GM04504 (cell line): ENCODE measurements at regions not wholly inside any gene's neighbourhood (a gene's known extent, or its start where the extent isn't known, plus 50 kb on each side); places are given as distances from the start of the nearest gene placed in this dataset.
"Not testable (repeated sequence)": the region's sequence is repeated elsewhere in the genome, so short reads cannot be mapped to it uniquely, and the experiment has no call there.

Source experiments
- DNase-seq: peaks from one replicate; pipeline ENCODE4 v3.0.0-alpha.2; 2012; ENCODE audit warnings: low read depth

- DNase-seq = no peak
Measured at GRCh38 chr16:46519063-46519462, 102.1 kb downstream of the SHCBP1 start.

- DNase-seq = no peak
Measured at GRCh38 chr16:46496701-46497100, 124.5 kb downstream of the SHCBP1 start.

- DNase-seq = no peak
Measured at GRCh38 chr16:46482895-46483294, 138.3 kb downstream of the SHCBP1 start.

GRCh38 chr16:46466239-46466638, 154.9 kb downstream of the SHCBP1 start:
- DNase-seq = no peak

- DNase-seq = not testable (repeated sequence)
Measured at GRCh38 chr16:46454801-46455200, 166.4 kb downstream of the SHCBP1 start.

- no peak for DNase-seq
Measured at GRCh38 chr16:46428108-46429061, 192.8 kb downstream of the SHCBP1 start.

GRCh38 chr16:46427340-46428107, 193.7 kb downstream of the SHCBP1 start:
- no peak for DNase-seq

GRCh38 chr16:46426336-46426735, 194.8 kb downstream of the SHCBP1 start:
- DNase-seq = no peak

- DNase-seq = no peak
Measured at GRCh38 chr16:46404028-46404427, 217.2 kb downstream of the SHCBP1 start.

- not testable (repeated sequence) for DNase-seq
Measured at GRCh38 chr16:46398559-46398958, 222.6 kb downstream of the SHCBP1 start.

- not testable (repeated sequence) for DNase-seq
Measured at GRCh38 chr16:46396883-46397270, 224.3 kb downstream of the SHCBP1 start.

- DNase-seq = not testable (repeated sequence)
Measured at GRCh38 chr16:46396131-46396882, 224.9 kb downstream of the SHCBP1 start.

- DNase-seq = not testable (repeated sequence)
Measured at GRCh38 chr16:46395391-46395921, 225.7 kb downstream of the SHCBP1 start.

- DNase-seq = not testable (repeated sequence)
Measured at GRCh38 chr16:46394963-46395362, 226.2 kb downstream of the SHCBP1 start.

GRCh38 chr16:46394149-46394548, 227.0 kb downstream of the SHCBP1 start:
- DNase-seq = not testable (repeated sequence)

GRCh38 chr16:46392930-46393722, 228.1 kb downstream of the SHCBP1 start:
- not testable (repeated sequence) for DNase-seq

GRCh38 chr16:46390660-46391462, 230.3 kb downstream of the SHCBP1 start:
- DNase-seq = not testable (repeated sequence)

GRCh38 chr16:46389561-46390041, 231.6 kb downstream of the SHCBP1 start:
- DNase-seq = peak; percentile 36

- not testable (repeated sequence) for DNase-seq
Measured at GRCh38 chr16:46388939-46389491, 232.2 kb downstream of the SHCBP1 start.

GRCh38 chr16:46388354-46388753, 232.8 kb downstream of the SHCBP1 start:
- not testable (repeated sequence) for DNase-seq
